CD14-positive monocyte (primary cell): ENCODE measurements at regions not wholly inside any gene's neighbourhood (a gene's known extent, or its start where the extent isn't known, plus 50 kb on each side); places are given as distances from the start of the nearest gene placed in this dataset.

Source experiments
- DNase-seq, 3 donors: peaks; one replicate each; pipeline ENCODE4 v3.0.0-alpha.2; 2011 to 2022
- H2AFZ ChIP-seq: 2 replicates; pipeline ENCODE4 v1.6.0; 2012; ENCODE audit warnings: mild to moderate bottlenecking, low read depth, low read length, inconsistent platforms; ENCODE audit not compliant: insufficient read depth, poor library complexity, severe bottlenecking
- H3K27ac ChIP-seq, 2 donors: 1 replicate in 1 of 2; 2 replicates in 1 of 2; pipeline ENCODE4 v1.5.1; 2012 to 2013; ENCODE audit warnings: low read length in 2 of 2, control low read depth in 1 of 2, inconsistent platforms in 1 of 2, low read depth in 1 of 2, mild to moderate bottlenecking in 1 of 2
- H3K27me3 ChIP-seq, 2 donors: one replicate each; pipeline versions ENCODE4 v1.6.0 to v1.6.1; 2011 to 2013; ENCODE audit warnings: low read length in 2 of 2; ENCODE audit not compliant: control insufficient read depth in 2 of 2, insufficient read depth in 2 of 2
- H3K36me3 ChIP-seq, 2 donors: replicated peaks in 1 of 2; 1 replicate in 1 of 2; 2 replicates in 1 of 2; pipeline versions ENCODE4 v1.5.1 to v1.6.1; 2012 to 2013; ENCODE audit warnings: low read length in 2 of 2, control low read depth in 1 of 2, inconsistent platforms in 1 of 2, mild to moderate bottlenecking in 1 of 2; ENCODE audit not compliant: insufficient read depth in 2 of 2, control insufficient read depth in 1 of 2
- H3K4me1 ChIP-seq, 2 donors: 1 replicate in 1 of 2; 2 replicates in 1 of 2; pipeline versions ENCODE4 v1.5.1 to v1.6.1; 2012 to 2013; ENCODE audit warnings: low read length in 2 of 2, control low read depth in 1 of 2, inconsistent platforms in 1 of 2, mild to moderate bottlenecking in 1 of 2, moderate library complexity in 1 of 2; ENCODE audit not compliant: insufficient read depth in 2 of 2, control insufficient read depth in 1 of 2
- H3K4me2 ChIP-seq: replicated peaks from 2 replicates; pipeline ENCODE3; 2012; ENCODE audit warnings: low read length, moderate library complexity, mild to moderate bottlenecking; ENCODE audit not compliant: poor library complexity, severe bottlenecking; ENCODE audit errors: extremely low read depth
- H3K4me3 ChIP-seq, 3 experiments: fragments of 200-600 bp in 1 of 3; sonication (generic) in 1 of 3; replicated peaks in 1 of 3; 1 replicate in 2 of 3; 2 replicates in 1 of 3; pipeline ENCODE4 v1.5.1; 2011 to 2013; ENCODE audit warnings: low read length in 3 of 3, mild to moderate bottlenecking in 3 of 3, control low read depth in 2 of 3, low read depth in 2 of 3, inconsistent platforms in 1 of 3, moderate library complexity in 1 of 3
- H3K79me2 ChIP-seq: 2 replicates; pipeline ENCODE4 v1.6.0; 2012; ENCODE audit warnings: mild to moderate bottlenecking, control low read depth, inconsistent platforms, low read length, moderate library complexity; ENCODE audit not compliant: insufficient read depth
- H3K9ac ChIP-seq: 2 replicates; pipeline ENCODE4 v1.6.0; 2017; ENCODE audit warnings: low read length, mild to moderate bottlenecking; ENCODE audit not compliant: insufficient read depth, poor library complexity, severe bottlenecking
- H3K9me3 ChIP-seq, 2 donors: replicated peaks in 1 of 2; 1 replicate in 1 of 2; 2 replicates in 1 of 2; pipeline versions ENCODE4 v1.5.1 to v1.6.1; 2012 to 2013; ENCODE audit warnings: low read length in 2 of 2, control low read depth in 1 of 2; ENCODE audit not compliant: control insufficient read depth in 1 of 2, insufficient read depth in 1 of 2
- H4K20me1 ChIP-seq: 2 replicates; pipeline ENCODE4 v1.6.0; 2012; ENCODE audit warnings: mild to moderate bottlenecking, low read length, control low read depth, moderate library complexity; ENCODE audit not compliant: insufficient read depth
- H3K27ac Mint-ChIP-seq, 7 donors: one replicate each; pipeline ENCODE4 v1.8.0; 2020; ENCODE audit warnings: mild to moderate bottlenecking in 7 of 7, mixed read lengths in 7 of 7, moderate library complexity in 6 of 7, inconsistent platforms in 2 of 7
- H3K27me3 Mint-ChIP-seq, 3 donors: one replicate each; pipeline ENCODE4 v1.8.0; 2021 to 2022; ENCODE audit warnings: low read depth in 3 of 3, mild to moderate bottlenecking in 3 of 3, mixed read lengths in 3 of 3, moderate library complexity in 3 of 3, inconsistent platforms in 1 of 3
- H3K36me3 Mint-ChIP-seq, 2 donors: one replicate each; pipeline ENCODE4 v1.8.0; 2020; ENCODE audit warnings: mixed read lengths in 2 of 2, inconsistent platforms in 1 of 2, mild to moderate bottlenecking in 1 of 2
- H3K4me1 Mint-ChIP-seq: one replicate; pipeline ENCODE4 v1.8.0; 2020; ENCODE audit warnings: mild to moderate bottlenecking, mixed read lengths
- H3K4me3 Mint-ChIP-seq, 2 donors: one replicate each; pipeline ENCODE4 v1.8.0; 2020; ENCODE audit warnings: mild to moderate bottlenecking in 2 of 2, mixed read lengths in 2 of 2, moderate library complexity in 1 of 2
- H3K9me3 Mint-ChIP-seq, 7 donors: one replicate each; pipeline ENCODE4 v1.8.0; 2020 to 2022; ENCODE audit warnings: mixed read lengths in 7 of 7, mild to moderate bottlenecking in 6 of 7, moderate library complexity in 6 of 7, inconsistent platforms in 2 of 7
- WGBS: methylation state at CpG from one replicate; pipeline ENCODE4 v1.1.5; 2013; ENCODE audit warnings: missing lambda C conversion rate; ENCODE audit not compliant: insufficient coverage; 5-methylcytosine and 5-hydroxymethylcytosine counted together
- intact Hi-C, 2 donors: fragments of 100-400 bp; cut with micrococcal nuclease; formaldehyde crosslinking; loops; one replicate each; pipeline versions ENCODE4 v1.15.0 to v1.15.1; 2023
- TF ChIP-seq, protein P1 (sequence below): fragments of 200-600 bp; IDR thresholded peaks from one replicate; pipeline ENCODE4 v1.8.0; 2022; ENCODE audit warnings: antibody characterized with exemption, mild to moderate bottlenecking

DNA sequence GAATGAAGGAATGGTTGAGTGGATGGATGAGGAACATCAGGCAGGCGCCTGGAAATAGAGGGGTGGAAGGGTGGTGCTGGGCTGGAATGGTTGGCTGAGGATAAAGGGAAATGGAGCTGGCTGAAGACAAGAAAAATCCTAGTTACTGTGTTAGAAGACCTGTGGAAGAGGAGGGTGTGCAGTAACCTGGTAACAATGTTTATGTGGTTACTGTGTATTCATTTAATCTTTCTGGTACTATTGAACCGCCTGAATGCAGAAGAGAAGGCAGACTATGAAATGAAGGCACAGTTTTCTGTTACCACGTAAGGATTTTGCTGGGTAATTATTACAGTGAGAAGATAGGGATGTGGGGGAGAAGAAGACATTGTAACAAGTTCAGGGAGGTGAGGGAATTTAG, 110.3 kb upstream of the MGAT5 start:
- no peak overlapping the region for H3K9ac ChIP-seq
- H4K20me1 ChIP-seq, result peaks cover 59% of the 10 kb centered on the region
- intact Hi-C loops, result no loop called here
- H3K4me2 ChIP-seq, result no peak overlapping the region
- Mint-ChIP-seq H3K9me3 (no peaks in the 10 kb centered on the region), H3K4me3 (no peak overlapping the region), H3K27me3 (peaks cover 0 to 3% (median 0%) of the 10 kb centered on the region in 3 donors), H3K4me1 (peaks cover 41% of the 10 kb centered on the region), H3K36me3 (peaks cover 11 to 20% of the 10 kb centered on the region in 2 donors), H3K27ac (no peak overlapping the region)
- peaks cover 0 to 6% of the 10 kb centered on the region in 2 donors for H3K36me3 ChIP-seq
- no peak overlapping the region for H3K4me3 ChIP-seq
- TF ChIP-seq, protein P1, sequence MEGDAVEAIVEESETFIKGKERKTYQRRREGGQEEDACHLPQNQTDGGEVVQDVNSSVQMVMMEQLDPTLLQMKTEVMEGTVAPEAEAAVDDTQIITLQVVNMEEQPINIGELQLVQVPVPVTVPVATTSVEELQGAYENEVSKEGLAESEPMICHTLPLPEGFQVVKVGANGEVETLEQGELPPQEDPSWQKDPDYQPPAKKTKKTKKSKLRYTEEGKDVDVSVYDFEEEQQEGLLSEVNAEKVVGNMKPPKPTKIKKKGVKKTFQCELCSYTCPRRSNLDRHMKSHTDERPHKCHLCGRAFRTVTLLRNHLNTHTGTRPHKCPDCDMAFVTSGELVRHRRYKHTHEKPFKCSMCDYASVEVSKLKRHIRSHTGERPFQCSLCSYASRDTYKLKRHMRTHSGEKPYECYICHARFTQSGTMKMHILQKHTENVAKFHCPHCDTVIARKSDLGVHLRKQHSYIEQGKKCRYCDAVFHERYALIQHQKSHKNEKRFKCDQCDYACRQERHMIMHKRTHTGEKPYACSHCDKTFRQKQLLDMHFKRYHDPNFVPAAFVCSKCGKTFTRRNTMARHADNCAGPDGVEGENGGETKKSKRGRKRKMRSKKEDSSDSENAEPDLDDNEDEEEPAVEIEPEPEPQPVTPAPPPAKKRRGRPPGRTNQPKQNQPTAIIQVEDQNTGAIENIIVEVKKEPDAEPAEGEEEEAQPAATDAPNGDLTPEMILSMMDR, result no peak
- no peak for DNase-seq
- H2AFZ ChIP-seq, result no peak overlapping the region
- 98% methylated on average over 3 of the region's 3 CpGs for WGBS
- no peaks in the 10 kb centered on the region for H3K9me3 ChIP-seq
- peaks cover 79% of the 10 kb centered on the region for H3K79me2 ChIP-seq
- peaks cover 16 to 24% of the 10 kb centered on the region in 2 donors for H3K4me1 ChIP-seq
- no peak overlapping the region for H3K27ac ChIP-seq
- H3K27me3 ChIP-seq, result no peaks in the 10 kb centered on the region

DNA sequence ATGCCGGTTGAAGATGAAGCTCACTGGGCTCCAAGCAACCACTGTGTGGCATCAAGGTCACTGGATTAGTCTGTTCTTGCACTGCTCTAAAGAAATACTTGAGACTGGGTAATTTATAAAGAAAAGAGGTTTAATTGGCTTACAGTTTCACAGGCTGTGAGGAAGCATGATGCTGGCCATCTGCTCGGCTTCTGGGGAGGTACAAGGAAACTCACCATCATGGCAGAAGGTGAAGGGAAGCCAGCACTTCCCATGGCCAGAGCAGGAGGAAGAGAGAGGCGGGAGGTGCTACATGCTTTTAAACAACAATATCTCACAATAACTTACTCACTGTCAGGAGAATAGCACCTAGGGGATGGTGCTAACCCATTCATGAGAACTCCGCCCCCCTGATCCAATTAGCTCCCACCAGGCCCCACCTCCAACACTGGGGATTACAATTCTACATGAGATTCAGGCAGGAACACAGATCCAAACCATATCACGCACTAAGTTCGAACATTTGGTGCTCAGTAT, 109.7 kb upstream of the MGAT5 start:
- no peaks in the 10 kb centered on the region for H3K9me3 ChIP-seq
- no peak overlapping the region for H3K27ac ChIP-seq
- H3K27me3 Mint-ChIP-seq, result peaks cover 0 to 3% (median 0%) of the 10 kb centered on the region in 3 donors
- no peak overlapping the region for H2AFZ ChIP-seq
- TF ChIP-seq, protein P1, result no peak
- H3K4me1 ChIP-seq, result peaks cover 13 to 23% of the 10 kb centered on the region in 2 donors
- peaks cover 73% of the 10 kb centered on the region for H3K79me2 ChIP-seq
- no peak overlapping the region for H3K9ac ChIP-seq
- 100% methylated on average over 1 of the region's 6 CpGs for WGBS
- peaks cover 0 to 6% of the 10 kb centered on the region in 2 donors for H3K36me3 ChIP-seq
- H4K20me1 ChIP-seq, result peaks cover 54% of the 10 kb centered on the region
- peaks cover 40% of the 10 kb centered on the region for H3K4me1 Mint-ChIP-seq
- no peak overlapping the region for H3K4me2 ChIP-seq
- no peak overlapping the region for H3K27ac Mint-ChIP-seq
- H3K9me3 Mint-ChIP-seq, result no peaks in the 10 kb centered on the region
- no peaks in the 10 kb centered on the region for H3K27me3 ChIP-seq
- H3K4me3 Mint-ChIP-seq, result no peak overlapping the region
- H3K36me3 Mint-ChIP-seq, result peaks cover 11 to 20% of the 10 kb centered on the region in 2 donors
- DNase-seq, result no peak
- H3K4me3 ChIP-seq, result no peak overlapping the region
- intact Hi-C loops, result no loop called here
